Lower lobe of right lung (tissue), 2 donors: ENCODE measurements at regions not wholly inside any gene's neighbourhood (a gene's known extent, or its start where the extent isn't known, plus 50 kb on each side); places are given as distances from the start of the nearest gene placed in this dataset.

ENCODE experiments used
- ATAC-seq, 2 donors: fragments of 200-7000 bp; cut with Tn5 transposase; one replicate each; pipeline ENCODE4 v1.9.1; 2020 to 2022; ENCODE audit warnings: mild to moderate bottlenecking in 2 of 2, moderate library complexity in 2 of 2
- DNase-seq: peaks from one replicate; pipeline ENCODE4 v3.0.0-alpha.2; 2020
- H3K27ac ChIP-seq: fragments of 200-600 bp; one replicate; pipeline ENCODE4 v1.8.0; 2022
- H3K27me3 ChIP-seq: fragments of 200-600 bp; one replicate; pipeline ENCODE4 v1.8.0; 2022; ENCODE audit warnings: low read depth
- H3K36me3 ChIP-seq: fragments of 200-600 bp; one replicate; pipeline ENCODE4 v1.8.0; 2022; ENCODE audit warnings: mild to moderate bottlenecking
- H3K4me1 ChIP-seq: fragments of 200-600 bp; one replicate; pipeline ENCODE4 v1.8.0; 2022
- H3K4me3 ChIP-seq: fragments of 200-600 bp; one replicate; pipeline ENCODE4 v1.8.0; 2022; ENCODE audit warnings: mild to moderate bottlenecking
- H3K9me3 ChIP-seq: fragments of 200-600 bp; one replicate; pipeline ENCODE4 v1.8.0; 2022
- intact Hi-C: fragments of 100-400 bp; cut with DNase I; formaldehyde crosslinking; loops from one replicate; pipeline ENCODE4 v1.11.0; 2022
- TF ChIP-seq, protein P1 (sequence below): fragments of 200-600 bp; IDR thresholded peaks from one replicate; pipeline ENCODE4 v1.8.0; 2022; ENCODE audit warnings: antibody characterized with exemption, mild to moderate bottlenecking
- donor health status: DM: no; HTN: yes; CAD: no; lungs with severe emphysema.

DNA sequence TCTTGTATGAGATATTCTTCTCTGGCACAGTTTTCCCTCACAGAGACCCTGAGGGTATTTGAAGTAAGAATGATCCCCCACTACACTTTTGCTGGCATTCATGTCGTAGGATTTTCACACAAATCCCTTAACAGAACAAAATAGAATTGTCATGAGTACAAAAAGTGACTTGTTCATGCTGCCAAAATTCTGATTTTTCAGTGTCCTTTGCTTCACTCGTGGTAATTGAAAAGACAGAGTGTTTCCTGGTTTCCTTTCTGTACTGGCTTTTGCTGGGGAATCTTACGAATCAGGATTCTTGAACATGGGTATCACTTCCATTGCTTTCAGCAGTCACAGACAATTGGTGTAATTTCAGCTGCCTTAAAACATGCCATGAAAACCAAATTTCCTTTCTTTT, 756.3 kb downstream of the REEP3 start:
- H3K4me3 ChIP-seq = no peak overlapping the region
- no peak overlapping the region for H3K27ac ChIP-seq
- TF ChIP-seq, protein P1, sequence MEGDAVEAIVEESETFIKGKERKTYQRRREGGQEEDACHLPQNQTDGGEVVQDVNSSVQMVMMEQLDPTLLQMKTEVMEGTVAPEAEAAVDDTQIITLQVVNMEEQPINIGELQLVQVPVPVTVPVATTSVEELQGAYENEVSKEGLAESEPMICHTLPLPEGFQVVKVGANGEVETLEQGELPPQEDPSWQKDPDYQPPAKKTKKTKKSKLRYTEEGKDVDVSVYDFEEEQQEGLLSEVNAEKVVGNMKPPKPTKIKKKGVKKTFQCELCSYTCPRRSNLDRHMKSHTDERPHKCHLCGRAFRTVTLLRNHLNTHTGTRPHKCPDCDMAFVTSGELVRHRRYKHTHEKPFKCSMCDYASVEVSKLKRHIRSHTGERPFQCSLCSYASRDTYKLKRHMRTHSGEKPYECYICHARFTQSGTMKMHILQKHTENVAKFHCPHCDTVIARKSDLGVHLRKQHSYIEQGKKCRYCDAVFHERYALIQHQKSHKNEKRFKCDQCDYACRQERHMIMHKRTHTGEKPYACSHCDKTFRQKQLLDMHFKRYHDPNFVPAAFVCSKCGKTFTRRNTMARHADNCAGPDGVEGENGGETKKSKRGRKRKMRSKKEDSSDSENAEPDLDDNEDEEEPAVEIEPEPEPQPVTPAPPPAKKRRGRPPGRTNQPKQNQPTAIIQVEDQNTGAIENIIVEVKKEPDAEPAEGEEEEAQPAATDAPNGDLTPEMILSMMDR = no peak
- H3K9me3 ChIP-seq = no peaks in the 10 kb centered on the region
- H3K27me3 ChIP-seq = no peaks in the 10 kb centered on the region
- intact Hi-C loops = no loop called here
- no peaks in the 10 kb centered on the region for H3K36me3 ChIP-seq
- H3K4me1 ChIP-seq = no peaks in the 10 kb centered on the region
- ATAC-seq = no peak
- DNase-seq = no peak

DNA sequence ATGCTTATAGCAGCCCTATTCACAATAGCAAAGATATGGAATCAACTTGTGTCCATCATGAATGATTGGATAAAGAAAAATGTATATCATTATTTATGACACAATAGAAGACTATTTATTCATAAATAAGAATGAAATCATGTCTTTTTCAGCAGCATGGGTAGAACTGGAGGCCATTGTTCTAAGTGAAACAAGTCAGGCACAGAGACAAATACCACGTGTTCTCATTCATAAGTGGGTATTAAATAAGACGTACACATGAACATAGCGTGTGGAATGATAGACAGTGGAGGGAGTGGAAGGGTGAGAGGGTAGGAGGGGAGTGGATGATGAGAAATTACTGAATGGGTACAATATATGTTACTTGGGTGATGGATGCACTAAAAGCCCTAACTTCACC, 762.4 kb downstream of the REEP3 start:
- Histone ChIP-seq H3K27ac (no peak overlapping the region), H3K4me1 (no peaks in the 10 kb centered on the region), H3K27me3 (no peaks in the 10 kb centered on the region), H3K9me3 (no peaks in the 10 kb centered on the region), H3K36me3 (no peaks in the 10 kb centered on the region), H3K4me3 (no peak overlapping the region)
- intact Hi-C loops = no loop called here
- DNase-seq (no peak), ATAC-seq (no peak)
- TF ChIP-seq, protein P1 = no peak

DNA sequence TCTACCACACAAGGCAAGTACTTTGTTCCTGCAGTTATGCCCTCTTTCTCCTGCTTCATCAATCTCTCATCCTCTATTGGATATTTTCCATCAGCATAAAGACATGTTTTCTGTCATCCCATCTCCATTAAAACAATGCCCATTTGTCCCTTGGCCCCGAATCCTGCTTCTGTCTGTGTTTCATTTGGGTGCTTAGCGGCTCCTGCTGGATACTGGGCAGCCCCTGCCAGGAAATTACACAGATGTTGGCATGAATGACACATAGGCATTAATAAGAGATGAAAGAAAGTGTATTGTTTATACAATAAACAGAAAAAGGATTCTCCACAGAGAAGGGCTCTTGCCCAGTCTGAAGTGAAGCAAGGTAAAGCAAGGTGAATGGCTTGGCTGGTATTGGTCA, 765.3 kb downstream of the REEP3 start:
- intact Hi-C loops = no loop called here
- DNase-seq = no peak
- H3K27me3 ChIP-seq = no peaks in the 10 kb centered on the region
- no peak overlapping the region for H3K27ac ChIP-seq
- TF ChIP-seq, protein P1 = no peak
- no peaks in the 10 kb centered on the region for H3K9me3 ChIP-seq
- no peaks in the 10 kb centered on the region for H3K4me1 ChIP-seq
- H3K4me3 ChIP-seq = no peak overlapping the region
- no peak for ATAC-seq
- no peaks in the 10 kb centered on the region for H3K36me3 ChIP-seq

GRCh38 chr10:64288404-64288803, 767.2 kb downstream of the REEP3 start:
- TF ChIP-seq, protein P1 = no peak
- DNase-seq (no peak), ATAC-seq (no peak)
- no peaks in the 10 kb centered on the region for H3K9me3 ChIP-seq
- H3K4me3 ChIP-seq = no peak overlapping the region
- H3K4me1 ChIP-seq = no peaks in the 10 kb centered on the region
- no peaks in the 10 kb centered on the region for H3K36me3 ChIP-seq
- intact Hi-C loops = no loop called here
- no peaks in the 10 kb centered on the region for H3K27me3 ChIP-seq
- no peak overlapping the region for H3K27ac ChIP-seq

DNA sequence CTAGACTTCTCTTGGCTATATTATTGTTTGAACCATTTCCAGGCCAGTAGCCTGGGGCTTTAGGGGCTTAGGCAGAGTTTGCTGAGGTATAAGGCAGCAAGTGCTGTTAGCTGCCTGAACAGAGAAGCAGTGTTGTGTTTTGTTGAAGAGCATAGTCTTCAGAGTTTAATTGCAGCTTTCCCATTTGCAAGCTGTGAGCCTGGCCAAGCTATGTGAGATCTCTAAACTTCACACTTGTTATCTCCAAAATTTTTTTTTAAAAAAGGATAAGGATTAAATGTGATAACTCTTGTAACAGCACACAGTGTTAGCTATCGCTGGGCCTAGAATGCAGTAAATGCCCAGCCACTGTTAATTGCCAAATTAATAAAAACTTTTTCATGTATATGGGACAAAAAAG, 782.4 kb downstream of the REEP3 start:
- Histone ChIP-seq H3K4me3 (no peak overlapping the region), H3K9me3 (no peaks in the 10 kb centered on the region), H3K4me1 (no peaks in the 10 kb centered on the region), H3K36me3 (no peaks in the 10 kb centered on the region), H3K27me3 (no peaks in the 10 kb centered on the region), H3K27ac (no peak overlapping the region)
- intact Hi-C loops = no loop called here
- ATAC-seq = no peak
- no peak for DNase-seq
- TF ChIP-seq, protein P1 = no peak

DNA sequence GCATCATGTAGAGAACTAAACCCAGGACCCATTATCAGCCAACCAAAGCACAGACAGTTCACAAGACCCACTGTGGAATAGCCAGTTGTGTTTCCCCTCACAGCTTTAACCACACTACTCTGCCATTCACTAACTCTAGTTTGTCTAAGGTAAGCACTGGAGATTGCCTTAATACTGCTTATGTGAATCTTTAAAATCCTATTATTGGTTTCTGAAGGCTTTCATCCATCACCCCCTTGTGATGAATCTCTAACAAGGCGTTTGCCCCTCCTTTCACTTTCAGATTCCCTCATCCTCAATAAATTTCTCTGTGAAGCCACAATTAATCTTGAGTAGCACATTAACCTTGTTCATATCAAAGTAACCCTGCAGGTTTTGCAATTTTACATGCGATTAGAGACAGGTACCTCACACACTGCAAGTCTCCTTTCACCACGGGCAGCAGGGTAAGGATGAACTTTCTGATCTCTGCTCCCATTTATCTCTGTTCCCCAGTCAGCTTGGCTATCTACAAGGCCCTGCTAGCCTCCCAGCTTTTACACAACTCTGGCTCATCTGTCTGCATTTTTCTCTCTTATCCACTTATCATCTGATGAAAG, 785.6 kb downstream of the REEP3 start:
- intact Hi-C loops = no loop called here

More for the DNA sequence above, 785.6 kb downstream of the REEP3 start:
- Histone ChIP-seq H3K9me3 (no peaks in the 10 kb centered on the region), H3K4me3 (no peak overlapping the region), H3K27ac (no peak overlapping the region), H3K36me3 (no peaks in the 10 kb centered on the region), H3K27me3 (no peaks in the 10 kb centered on the region), H3K4me1 (no peaks in the 10 kb centered on the region)
- TF ChIP-seq, protein P1 = no peak
- ATAC-seq = no peak
- no peak for DNase-seq
